ENCODE measurements at regions not wholly inside any gene's neighbourhood (a gene's known extent, or its start where the extent isn't known, plus 50 kb on each side); places are given as distances from the start of the nearest gene placed in this dataset.

DNA sequence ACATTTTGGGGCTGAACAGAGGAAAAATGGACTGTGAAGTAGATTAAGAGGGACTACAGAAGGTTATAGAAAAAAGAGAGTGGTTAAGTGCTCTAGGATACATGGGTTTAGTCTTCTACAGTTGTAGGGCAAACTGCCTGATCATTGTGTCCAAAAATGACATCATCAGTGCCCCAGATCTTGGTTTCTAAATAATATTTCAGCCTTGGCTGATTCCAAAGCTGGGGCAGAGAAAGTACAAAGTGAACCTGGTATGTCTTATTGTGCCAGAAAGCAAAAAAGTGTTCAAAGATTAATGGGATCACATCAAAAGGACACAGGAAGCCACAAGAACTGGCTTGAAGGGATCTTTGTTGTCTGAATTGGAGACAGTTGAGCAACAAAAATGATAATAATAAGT is 97.1 kb upstream of the ZNF521 start:
- TF ChIP-seq, protein P1, sequence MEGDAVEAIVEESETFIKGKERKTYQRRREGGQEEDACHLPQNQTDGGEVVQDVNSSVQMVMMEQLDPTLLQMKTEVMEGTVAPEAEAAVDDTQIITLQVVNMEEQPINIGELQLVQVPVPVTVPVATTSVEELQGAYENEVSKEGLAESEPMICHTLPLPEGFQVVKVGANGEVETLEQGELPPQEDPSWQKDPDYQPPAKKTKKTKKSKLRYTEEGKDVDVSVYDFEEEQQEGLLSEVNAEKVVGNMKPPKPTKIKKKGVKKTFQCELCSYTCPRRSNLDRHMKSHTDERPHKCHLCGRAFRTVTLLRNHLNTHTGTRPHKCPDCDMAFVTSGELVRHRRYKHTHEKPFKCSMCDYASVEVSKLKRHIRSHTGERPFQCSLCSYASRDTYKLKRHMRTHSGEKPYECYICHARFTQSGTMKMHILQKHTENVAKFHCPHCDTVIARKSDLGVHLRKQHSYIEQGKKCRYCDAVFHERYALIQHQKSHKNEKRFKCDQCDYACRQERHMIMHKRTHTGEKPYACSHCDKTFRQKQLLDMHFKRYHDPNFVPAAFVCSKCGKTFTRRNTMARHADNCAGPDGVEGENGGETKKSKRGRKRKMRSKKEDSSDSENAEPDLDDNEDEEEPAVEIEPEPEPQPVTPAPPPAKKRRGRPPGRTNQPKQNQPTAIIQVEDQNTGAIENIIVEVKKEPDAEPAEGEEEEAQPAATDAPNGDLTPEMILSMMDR (conservative IDR thresholded peaks at IDR 0.05 in 1 of 2, IDR thresholded peaks at IDR 0.05 in 1 of 2; ENCODE audit: low read depth in 1 of 2, low read length in 2 of 2) = no peak
- TF ChIP-seq EZH2 (IDR thresholded peaks at IDR 0.05; ENCODE audit: low read length, missing control alignments) = no peak
